ENCODE measurements at regions not wholly inside any gene's neighbourhood (a gene's known extent, or its start where the extent isn't known, plus 50 kb on each side); places are given as distances from the start of the nearest gene placed in this dataset.

GRCh38 chr7:34299066-34299465 lies 359.0 kb upstream of the NPSR1 start:
- TF ChIP-seq CTCF (IDR thresholded peaks at IDR 0.05), result no peak
- TF ChIP-seq POLR2A (IDR thresholded peaks at IDR 0.05), result no peak

All from testis (tissue), 2 donors.